ENCODE measurements at regions not wholly inside any gene's neighbourhood (a gene's known extent, or its start where the extent isn't known, plus 50 kb on each side); places are given as distances from the start of the nearest gene placed in this dataset.

DNA sequence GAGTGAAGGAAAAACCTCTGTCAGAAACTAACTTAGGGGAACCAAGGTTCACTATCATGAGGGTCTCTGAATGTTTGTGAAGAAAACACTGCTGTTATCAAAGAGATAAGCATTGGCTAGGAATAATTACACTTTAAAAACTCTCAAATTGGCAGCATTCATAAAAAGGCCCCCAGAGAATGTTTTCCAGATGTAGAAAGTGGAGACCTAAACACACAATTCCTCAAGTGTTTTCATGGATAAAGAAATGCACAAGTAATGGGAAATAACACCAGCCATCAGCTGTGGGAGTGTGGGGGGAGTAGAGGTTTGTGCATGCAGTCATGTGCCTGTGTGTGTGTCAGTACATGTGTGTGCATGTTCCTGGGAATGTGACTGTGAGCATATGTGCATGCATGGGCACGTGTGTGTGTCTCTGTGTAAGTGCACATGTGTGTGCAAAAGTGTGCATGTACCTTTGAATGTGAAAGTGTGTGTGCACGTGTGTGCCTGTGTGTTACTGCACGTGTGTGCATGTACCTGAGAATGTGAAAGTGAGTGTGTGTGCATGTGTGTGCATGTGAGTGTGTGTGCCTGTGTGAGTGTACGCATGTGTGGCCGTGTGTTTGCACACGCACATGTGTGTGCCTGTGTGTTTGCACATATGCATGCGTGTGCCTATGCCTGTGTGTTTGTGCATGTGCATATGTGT lies 854.3 kb upstream of the SALL3 start:
- TF ChIP-seq REST (IDR thresholded peaks at IDR 0.05; ENCODE audit: borderline replicate concordance) (no peak), RAD21 (conservative IDR thresholded peaks at IDR 0.05) (no peak), EZH2 (IDR thresholded peaks at IDR 0.05; ENCODE audit: borderline replicate concordance, insufficient read depth, low read length, poor library complexity, severe bottlenecking) (no peak), CTCF (IDR thresholded peaks at IDR 0.05; ENCODE audit: poor library complexity, severe bottlenecking) (no peak), POLR2AphosphoS5 (IDR thresholded peaks at IDR 0.05) (no peak), TAF1 (IDR thresholded peaks at IDR 0.05; ENCODE audit: low read depth) (no peak), EP300 (conservative IDR thresholded peaks at IDR 0.05; ENCODE audit: poor library complexity, severe bottlenecking) (no peak), MXI1 (conservative IDR thresholded peaks at IDR 0.05; ENCODE audit: poor library complexity, severe bottlenecking) (no peak)
